Mucosa of descending colon (tissue), 3 donors: ENCODE measurements at regions not wholly inside any gene's neighbourhood (a gene's known extent, or its start where the extent isn't known, plus 50 kb on each side); places are given as distances from the start of the nearest gene placed in this dataset.

Experiments
- ATAC-seq: fragments of 200-7000 bp; cut with Tn5 transposase; one replicate; pipeline ENCODE4 v1.9.1; 2020; ENCODE audit warnings: mild to moderate bottlenecking, moderate library complexity
- DNase-seq, 3 donors: peaks; one replicate each; pipeline ENCODE4 v3.0.0-alpha.2; 2020
- H3K36me3 ChIP-seq: fragments of 200-600 bp; one replicate; pipeline ENCODE4 v1.8.0; 2021; ENCODE audit warnings: low read depth, mild to moderate bottlenecking
- H3K4me1 ChIP-seq: fragments of 200-600 bp; one replicate; pipeline ENCODE4 v1.8.0; 2021; ENCODE audit warnings: low read depth, mild to moderate bottlenecking
- H3K4me3 ChIP-seq: fragments of 200-600 bp; one replicate; pipeline ENCODE4 v1.8.0; 2021; ENCODE audit warnings: mild to moderate bottlenecking
- H3K9me3 ChIP-seq: fragments of 200-600 bp; one replicate; pipeline ENCODE4 v1.8.0; 2021; ENCODE audit warnings: mild to moderate bottlenecking
- intact Hi-C, 2 donors: fragments of 100-400 bp; cut with DNase I in 1 of 2; cut with micrococcal nuclease in 1 of 2; formaldehyde crosslinking; loops; one replicate each; pipeline versions ENCODE4 v1.11.0 to v1.11.1; 2022; cut with DNase I, micrococcal nuclease
- TF ChIP-seq, protein P1 (sequence below): fragments of 200-600 bp; IDR thresholded peaks from one replicate; pipeline ENCODE4 v1.8.0; 2022; ENCODE audit warnings: antibody characterized with exemption, mild to moderate bottlenecking
- donor health status: DM: no; HTN: no; CAD: no; lungs with moderate emphysema.
- donor health status: DM: no; HTN: no; CAD: no.
- donor health status: DM: no; HTN: yes; CAD: no.

DNA sequence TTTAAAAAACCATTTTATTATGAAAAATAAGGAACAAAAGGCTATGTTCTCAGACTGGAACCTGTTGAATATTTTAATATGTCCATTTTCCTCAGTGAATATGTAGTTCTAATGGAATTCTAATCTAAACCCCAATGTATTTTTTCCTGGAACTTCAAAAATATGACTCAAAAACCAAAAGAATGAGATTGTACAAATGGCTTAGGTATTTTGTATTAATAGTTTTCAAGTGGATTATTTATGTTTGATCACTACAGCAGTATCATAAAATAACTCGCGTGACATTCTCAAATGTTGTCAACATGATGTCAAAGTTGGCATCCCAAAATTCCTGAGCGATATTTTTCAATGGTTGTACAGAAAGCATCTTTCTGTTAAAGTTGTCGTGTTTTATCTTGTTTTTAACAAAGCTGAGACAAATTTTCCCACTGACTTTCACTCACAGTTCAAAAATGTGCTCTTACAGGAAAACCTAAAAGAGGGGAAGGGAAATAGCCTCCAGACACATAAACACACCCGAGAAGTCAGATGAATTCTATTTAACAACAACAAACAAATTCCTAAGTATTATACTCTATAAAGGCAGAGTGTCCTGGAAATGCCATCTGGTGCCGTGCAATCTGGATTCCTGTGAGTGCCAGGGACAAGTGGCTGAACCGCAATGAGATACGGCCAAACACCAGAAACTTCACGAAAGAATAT lies 68.1 kb upstream of the TAS2R1 start:
- intact Hi-C loops = no loop called here
- Histone ChIP-seq H3K36me3 (no peaks in the 10 kb centered on the region), H3K4me3 (no peak overlapping the region), H3K9me3 (no peaks in the 10 kb centered on the region), H3K4me1 (no peaks in the 10 kb centered on the region)
- DNase-seq (no peak), ATAC-seq (no peak)
- TF ChIP-seq, protein P1, sequence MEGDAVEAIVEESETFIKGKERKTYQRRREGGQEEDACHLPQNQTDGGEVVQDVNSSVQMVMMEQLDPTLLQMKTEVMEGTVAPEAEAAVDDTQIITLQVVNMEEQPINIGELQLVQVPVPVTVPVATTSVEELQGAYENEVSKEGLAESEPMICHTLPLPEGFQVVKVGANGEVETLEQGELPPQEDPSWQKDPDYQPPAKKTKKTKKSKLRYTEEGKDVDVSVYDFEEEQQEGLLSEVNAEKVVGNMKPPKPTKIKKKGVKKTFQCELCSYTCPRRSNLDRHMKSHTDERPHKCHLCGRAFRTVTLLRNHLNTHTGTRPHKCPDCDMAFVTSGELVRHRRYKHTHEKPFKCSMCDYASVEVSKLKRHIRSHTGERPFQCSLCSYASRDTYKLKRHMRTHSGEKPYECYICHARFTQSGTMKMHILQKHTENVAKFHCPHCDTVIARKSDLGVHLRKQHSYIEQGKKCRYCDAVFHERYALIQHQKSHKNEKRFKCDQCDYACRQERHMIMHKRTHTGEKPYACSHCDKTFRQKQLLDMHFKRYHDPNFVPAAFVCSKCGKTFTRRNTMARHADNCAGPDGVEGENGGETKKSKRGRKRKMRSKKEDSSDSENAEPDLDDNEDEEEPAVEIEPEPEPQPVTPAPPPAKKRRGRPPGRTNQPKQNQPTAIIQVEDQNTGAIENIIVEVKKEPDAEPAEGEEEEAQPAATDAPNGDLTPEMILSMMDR = no peak

DNA sequence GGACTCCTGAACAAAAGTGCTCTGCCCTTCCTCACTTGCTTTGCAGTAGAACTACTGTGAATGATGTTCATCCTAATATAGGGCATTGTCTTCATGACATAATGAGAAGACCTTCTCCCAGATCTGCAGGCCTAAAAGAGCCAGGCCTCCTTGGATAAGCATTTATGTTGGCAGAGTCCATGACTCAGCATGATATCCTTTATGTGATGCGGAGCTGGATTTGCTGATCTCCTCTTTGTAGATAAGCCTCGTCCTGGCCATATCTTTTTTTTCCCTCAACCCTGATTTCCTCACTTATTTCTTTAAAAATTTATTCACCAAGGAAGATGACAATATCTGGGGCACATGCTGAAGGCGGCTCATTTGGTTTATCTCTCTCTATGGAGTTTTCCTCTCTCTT lies 62.4 kb upstream of the TAS2R1 start:
- no peak for DNase-seq
- intact Hi-C loops = no loop called here
- H3K36me3 ChIP-seq = no peaks in the 10 kb centered on the region
- no peak overlapping the region for H3K4me3 ChIP-seq
- H3K4me1 ChIP-seq = no peaks in the 10 kb centered on the region
- no peaks in the 10 kb centered on the region for H3K9me3 ChIP-seq
- no peak for ATAC-seq
- TF ChIP-seq, protein P1 = no peak

DNA sequence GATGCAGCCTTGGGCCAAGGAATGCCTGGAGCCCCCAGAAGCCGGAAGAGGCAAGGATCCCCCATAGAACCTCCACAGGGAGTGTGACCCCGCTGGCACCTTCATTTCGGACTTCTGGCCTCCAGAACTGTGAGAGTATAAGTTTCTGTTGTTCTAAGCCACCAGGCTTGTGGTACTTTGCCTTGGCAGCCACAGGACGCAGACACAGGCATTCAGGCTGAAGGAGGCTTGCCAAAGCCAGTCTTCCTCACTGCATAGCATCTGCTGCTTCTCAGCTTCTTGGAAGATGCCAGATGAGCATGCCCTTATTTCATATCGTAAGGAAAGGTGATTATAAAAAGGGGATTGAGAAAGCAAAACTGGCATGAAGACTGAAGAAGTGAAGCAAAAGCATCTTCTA lies 61.1 kb upstream of the TAS2R1 start:
- TF ChIP-seq, protein P1 = no peak
- H3K36me3 ChIP-seq = no peaks in the 10 kb centered on the region
- DNase-seq (no peak), ATAC-seq (no peak)
- intact Hi-C loops = no loop called here
- H3K9me3 ChIP-seq = no peaks in the 10 kb centered on the region
- H3K4me3 ChIP-seq = no peak overlapping the region
- no peaks in the 10 kb centered on the region for H3K4me1 ChIP-seq

DNA sequence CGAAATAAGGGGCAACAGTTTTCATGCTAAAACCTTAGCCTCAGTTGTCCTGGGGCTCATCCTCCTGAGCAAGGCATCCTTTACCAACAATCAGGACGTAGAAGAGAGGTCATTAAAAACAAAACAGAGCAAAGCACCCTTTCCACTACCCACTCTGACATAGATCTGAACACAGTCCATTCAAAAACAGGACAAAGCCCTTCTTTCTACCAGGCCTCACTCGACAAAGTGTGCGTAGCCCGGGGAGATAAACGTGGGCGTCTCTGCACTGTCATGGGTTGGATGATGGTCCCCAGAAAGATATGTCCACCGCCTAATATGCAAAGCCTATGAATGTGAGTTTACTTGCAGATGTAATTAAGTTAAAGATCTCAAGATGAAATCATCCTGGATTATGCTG lies 60.6 kb upstream of the TAS2R1 start:
- Histone ChIP-seq H3K9me3 (no peaks in the 10 kb centered on the region), H3K4me1 (no peaks in the 10 kb centered on the region), H3K36me3 (no peaks in the 10 kb centered on the region), H3K4me3 (no peak overlapping the region)
- intact Hi-C loops = no loop called here
- no peak for DNase-seq
- no peak for ATAC-seq
- TF ChIP-seq, protein P1 = no peak

DNA sequence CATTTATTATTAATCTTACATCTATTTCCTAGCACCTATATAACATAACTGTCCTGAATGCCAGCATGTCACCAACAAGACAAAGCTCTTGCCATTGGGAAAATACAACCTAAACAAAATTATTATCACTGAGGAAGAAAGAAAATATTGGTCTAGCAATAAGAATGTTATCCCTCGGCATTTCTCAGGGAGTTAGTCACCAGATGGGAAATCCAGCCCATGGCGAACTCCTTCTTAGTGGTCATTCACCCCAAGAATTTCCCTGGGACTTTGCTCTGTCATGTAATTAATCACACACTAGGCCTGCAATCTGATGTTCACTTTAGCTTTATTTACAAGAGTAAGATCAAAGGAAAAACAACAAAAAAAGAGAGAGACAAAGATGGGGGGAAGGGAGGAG lies 56.1 kb upstream of the TAS2R1 start:
- H3K4me1 ChIP-seq = no peaks in the 10 kb centered on the region
- no peaks in the 10 kb centered on the region for H3K9me3 ChIP-seq
- no peak overlapping the region for H3K4me3 ChIP-seq
- intact Hi-C loops = no loop called here
- no peaks in the 10 kb centered on the region for H3K36me3 ChIP-seq
- DNase-seq (no peak), ATAC-seq (no peak)
- TF ChIP-seq, protein P1 = no peak

DNA sequence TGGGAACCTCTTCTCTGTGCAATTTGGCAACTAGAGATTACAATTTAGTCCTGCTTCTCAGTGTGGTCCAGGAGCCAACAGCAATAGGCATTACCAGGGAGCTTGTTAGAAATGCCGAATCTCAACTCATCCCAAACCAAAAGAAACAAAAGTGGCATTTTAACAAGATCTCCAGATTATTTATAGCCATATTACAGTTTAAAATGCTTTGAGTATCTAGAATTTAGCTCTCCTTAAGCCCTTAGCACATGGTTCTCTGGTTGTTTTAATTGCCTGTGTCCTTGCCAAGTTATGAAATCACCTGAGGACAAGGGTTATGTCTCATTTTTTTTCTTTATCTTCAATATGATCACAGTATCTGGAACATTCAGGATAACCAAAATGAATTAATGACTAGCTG lies 51.6 kb upstream of the TAS2R1 start:
- Histone ChIP-seq H3K4me3 (no peak overlapping the region), H3K36me3 (no peaks in the 10 kb centered on the region), H3K4me1 (no peaks in the 10 kb centered on the region), H3K9me3 (no peaks in the 10 kb centered on the region)
- intact Hi-C loops = no loop called here
- TF ChIP-seq, protein P1 = no peak
- no peak for DNase-seq
- no peak for ATAC-seq
